ENCODE measurements at regions not wholly inside any gene's neighbourhood (a gene's known extent, or its start where the extent isn't known, plus 50 kb on each side); places are given as distances from the start of the nearest gene placed in this dataset.

DNA sequence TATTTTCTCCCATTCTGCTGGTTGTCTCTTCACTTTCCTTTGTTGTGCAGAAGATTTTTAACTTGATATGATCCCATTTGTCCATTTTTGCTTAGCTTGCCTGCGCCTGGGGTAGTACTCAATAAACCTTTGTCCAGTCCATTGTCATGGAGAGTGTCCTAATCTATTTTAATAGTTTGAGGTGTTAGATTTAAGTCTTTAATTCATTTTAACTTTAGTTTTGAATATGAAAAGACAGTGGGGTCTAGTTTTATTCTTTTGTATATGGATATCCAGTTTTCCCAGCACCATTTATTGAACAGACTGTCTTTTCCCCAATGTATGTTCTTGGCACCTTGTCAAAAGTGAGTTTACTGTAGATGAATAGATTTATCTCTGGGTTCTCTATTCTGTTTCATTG lies 76.0 kb upstream of the ITM2A start:
- Mint-ChIP-seq H3K4me3 (no peak overlapping the region), H3K9me3 (no peaks in the 10 kb centered on the region), H3K27me3 (ENCODE audit: low read depth) (no peaks in the 10 kb centered on the region), H3K27ac (no peak overlapping the region), H3K36me3 (no peaks in the 10 kb centered on the region), H3K4me1 (no peaks in the 10 kb centered on the region)
- ChIA-PET POLR2A (no interaction called here), CTCF (no interaction called here)
- TF ChIP-seq, protein P1, sequence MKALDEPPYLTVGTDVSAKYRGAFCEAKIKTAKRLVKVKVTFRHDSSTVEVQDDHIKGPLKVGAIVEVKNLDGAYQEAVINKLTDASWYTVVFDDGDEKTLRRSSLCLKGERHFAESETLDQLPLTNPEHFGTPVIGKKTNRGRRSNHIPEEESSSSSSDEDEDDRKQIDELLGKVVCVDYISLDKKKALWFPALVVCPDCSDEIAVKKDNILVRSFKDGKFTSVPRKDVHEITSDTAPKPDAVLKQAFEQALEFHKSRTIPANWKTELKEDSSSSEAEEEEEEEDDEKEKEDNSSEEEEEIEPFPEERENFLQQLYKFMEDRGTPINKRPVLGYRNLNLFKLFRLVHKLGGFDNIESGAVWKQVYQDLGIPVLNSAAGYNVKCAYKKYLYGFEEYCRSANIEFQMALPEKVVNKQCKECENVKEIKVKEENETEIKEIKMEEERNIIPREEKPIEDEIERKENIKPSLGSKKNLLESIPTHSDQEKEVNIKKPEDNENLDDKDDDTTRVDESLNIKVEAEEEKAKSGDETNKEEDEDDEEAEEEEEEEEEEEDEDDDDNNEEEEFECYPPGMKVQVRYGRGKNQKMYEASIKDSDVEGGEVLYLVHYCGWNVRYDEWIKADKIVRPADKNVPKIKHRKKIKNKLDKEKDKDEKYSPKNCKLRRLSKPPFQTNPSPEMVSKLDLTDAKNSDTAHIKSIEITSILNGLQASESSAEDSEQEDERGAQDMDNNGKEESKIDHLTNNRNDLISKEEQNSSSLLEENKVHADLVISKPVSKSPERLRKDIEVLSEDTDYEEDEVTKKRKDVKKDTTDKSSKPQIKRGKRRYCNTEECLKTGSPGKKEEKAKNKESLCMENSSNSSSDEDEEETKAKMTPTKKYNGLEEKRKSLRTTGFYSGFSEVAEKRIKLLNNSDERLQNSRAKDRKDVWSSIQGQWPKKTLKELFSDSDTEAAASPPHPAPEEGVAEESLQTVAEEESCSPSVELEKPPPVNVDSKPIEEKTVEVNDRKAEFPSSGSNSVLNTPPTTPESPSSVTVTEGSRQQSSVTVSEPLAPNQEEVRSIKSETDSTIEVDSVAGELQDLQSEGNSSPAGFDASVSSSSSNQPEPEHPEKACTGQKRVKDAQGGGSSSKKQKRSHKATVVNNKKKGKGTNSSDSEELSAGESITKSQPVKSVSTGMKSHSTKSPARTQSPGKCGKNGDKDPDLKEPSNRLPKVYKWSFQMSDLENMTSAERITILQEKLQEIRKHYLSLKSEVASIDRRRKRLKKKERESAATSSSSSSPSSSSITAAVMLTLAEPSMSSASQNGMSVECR (CRISPR knock-in tag; IDR thresholded peaks at IDR 0.05; ENCODE audit: borderline replicate concordance) = no peak
- TF ChIP-seq KAT7 (CRISPR knock-in tag; IDR thresholded peaks at IDR 0.05; ENCODE audit: borderline replicate concordance) (no peak), NFE2L1 (CRISPR knock-in tag; IDR thresholded peaks at IDR 0.05) (no peak), NFATC4 (CRISPR knock-in tag; IDR thresholded peaks at IDR 0.05) (no peak), TEAD4 (CRISPR knock-in tag; IDR thresholded peaks at IDR 0.05) (no peak), GRHL2 (CRISPR knock-in tag; IDR thresholded peaks at IDR 0.05; ENCODE audit: insufficient replicate concordance, severe bottlenecking) (no peak), FOXJ3 (CRISPR knock-in tag; IDR thresholded peaks at IDR 0.05; ENCODE audit: borderline replicate concordance) (no peak), SMAD4 (CRISPR knock-in tag; IDR thresholded peaks at IDR 0.05) (no peak), PRRX2 (CRISPR knock-in tag; IDR thresholded peaks at IDR 0.05) (no peak), ZNF396 (CRISPR knock-in tag; IDR thresholded peaks at IDR 0.05; ENCODE audit: borderline replicate concordance) (no peak), ZNF121 (CRISPR knock-in tag; IDR thresholded peaks at IDR 0.05) (no peak), CREM (CRISPR knock-in tag; IDR thresholded peaks at IDR 0.05) (no peak)
- TF ChIP-seq, protein P2, sequence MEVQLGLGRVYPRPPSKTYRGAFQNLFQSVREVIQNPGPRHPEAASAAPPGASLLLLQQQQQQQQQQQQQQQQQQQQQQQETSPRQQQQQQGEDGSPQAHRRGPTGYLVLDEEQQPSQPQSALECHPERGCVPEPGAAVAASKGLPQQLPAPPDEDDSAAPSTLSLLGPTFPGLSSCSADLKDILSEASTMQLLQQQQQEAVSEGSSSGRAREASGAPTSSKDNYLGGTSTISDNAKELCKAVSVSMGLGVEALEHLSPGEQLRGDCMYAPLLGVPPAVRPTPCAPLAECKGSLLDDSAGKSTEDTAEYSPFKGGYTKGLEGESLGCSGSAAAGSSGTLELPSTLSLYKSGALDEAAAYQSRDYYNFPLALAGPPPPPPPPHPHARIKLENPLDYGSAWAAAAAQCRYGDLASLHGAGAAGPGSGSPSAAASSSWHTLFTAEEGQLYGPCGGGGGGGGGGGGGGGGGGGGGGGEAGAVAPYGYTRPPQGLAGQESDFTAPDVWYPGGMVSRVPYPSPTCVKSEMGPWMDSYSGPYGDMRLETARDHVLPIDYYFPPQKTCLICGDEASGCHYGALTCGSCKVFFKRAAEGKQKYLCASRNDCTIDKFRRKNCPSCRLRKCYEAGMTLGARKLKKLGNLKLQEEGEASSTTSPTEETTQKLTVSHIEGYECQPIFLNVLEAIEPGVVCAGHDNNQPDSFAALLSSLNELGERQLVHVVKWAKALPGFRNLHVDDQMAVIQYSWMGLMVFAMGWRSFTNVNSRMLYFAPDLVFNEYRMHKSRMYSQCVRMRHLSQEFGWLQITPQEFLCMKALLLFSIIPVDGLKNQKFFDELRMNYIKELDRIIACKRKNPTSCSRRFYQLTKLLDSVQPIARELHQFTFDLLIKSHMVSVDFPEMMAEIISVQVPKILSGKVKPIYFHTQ (CRISPR knock-in tag; IDR thresholded peaks at IDR 0.05) = no peak
- TF ChIP-seq, protein P3, sequence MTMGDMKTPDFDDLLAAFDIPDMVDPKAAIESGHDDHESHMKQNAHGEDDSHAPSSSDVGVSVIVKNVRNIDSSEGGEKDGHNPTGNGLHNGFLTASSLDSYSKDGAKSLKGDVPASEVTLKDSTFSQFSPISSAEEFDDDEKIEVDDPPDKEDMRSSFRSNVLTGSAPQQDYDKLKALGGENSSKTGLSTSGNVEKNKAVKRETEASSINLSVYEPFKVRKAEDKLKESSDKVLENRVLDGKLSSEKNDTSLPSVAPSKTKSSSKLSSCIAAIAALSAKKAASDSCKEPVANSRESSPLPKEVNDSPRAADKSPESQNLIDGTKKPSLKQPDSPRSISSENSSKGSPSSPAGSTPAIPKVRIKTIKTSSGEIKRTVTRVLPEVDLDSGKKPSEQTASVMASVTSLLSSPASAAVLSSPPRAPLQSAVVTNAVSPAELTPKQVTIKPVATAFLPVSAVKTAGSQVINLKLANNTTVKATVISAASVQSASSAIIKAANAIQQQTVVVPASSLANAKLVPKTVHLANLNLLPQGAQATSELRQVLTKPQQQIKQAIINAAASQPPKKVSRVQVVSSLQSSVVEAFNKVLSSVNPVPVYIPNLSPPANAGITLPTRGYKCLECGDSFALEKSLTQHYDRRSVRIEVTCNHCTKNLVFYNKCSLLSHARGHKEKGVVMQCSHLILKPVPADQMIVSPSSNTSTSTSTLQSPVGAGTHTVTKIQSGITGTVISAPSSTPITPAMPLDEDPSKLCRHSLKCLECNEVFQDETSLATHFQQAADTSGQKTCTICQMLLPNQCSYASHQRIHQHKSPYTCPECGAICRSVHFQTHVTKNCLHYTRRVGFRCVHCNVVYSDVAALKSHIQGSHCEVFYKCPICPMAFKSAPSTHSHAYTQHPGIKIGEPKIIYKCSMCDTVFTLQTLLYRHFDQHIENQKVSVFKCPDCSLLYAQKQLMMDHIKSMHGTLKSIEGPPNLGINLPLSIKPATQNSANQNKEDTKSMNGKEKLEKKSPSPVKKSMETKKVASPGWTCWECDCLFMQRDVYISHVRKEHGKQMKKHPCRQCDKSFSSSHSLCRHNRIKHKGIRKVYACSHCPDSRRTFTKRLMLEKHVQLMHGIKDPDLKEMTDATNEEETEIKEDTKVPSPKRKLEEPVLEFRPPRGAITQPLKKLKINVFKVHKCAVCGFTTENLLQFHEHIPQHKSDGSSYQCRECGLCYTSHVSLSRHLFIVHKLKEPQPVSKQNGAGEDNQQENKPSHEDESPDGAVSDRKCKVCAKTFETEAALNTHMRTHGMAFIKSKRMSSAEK (CRISPR knock-in tag; IDR thresholded peaks at IDR 0.05; ENCODE audit: borderline replicate concordance) = no peak
- TF ChIP-seq, protein P4, sequence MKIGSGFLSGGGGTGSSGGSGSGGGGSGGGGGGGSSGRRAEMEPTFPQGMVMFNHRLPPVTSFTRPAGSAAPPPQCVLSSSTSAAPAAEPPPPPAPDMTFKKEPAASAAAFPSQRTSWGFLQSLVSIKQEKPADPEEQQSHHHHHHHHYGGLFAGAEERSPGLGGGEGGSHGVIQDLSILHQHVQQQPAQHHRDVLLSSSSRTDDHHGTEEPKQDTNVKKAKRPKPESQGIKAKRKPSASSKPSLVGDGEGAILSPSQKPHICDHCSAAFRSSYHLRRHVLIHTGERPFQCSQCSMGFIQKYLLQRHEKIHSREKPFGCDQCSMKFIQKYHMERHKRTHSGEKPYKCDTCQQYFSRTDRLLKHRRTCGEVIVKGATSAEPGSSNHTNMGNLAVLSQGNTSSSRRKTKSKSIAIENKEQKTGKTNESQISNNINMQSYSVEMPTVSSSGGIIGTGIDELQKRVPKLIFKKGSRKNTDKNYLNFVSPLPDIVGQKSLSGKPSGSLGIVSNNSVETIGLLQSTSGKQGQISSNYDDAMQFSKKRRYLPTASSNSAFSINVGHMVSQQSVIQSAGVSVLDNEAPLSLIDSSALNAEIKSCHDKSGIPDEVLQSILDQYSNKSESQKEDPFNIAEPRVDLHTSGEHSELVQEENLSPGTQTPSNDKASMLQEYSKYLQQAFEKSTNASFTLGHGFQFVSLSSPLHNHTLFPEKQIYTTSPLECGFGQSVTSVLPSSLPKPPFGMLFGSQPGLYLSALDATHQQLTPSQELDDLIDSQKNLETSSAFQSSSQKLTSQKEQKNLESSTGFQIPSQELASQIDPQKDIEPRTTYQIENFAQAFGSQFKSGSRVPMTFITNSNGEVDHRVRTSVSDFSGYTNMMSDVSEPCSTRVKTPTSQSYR (CRISPR knock-in tag; IDR thresholded peaks at IDR 0.05) = no peak
- TF ChIP-seq, protein P5, sequence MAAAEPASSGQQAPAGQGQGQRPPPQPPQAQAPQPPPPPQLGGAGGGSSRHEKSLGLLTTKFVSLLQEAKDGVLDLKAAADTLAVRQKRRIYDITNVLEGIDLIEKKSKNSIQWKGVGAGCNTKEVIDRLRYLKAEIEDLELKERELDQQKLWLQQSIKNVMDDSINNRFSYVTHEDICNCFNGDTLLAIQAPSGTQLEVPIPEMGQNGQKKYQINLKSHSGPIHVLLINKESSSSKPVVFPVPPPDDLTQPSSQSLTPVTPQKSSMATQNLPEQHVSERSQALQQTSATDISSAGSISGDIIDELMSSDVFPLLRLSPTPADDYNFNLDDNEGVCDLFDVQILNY (CRISPR knock-in tag; IDR thresholded peaks at IDR 0.05) = no peak
- TF ChIP-seq, protein P6, sequence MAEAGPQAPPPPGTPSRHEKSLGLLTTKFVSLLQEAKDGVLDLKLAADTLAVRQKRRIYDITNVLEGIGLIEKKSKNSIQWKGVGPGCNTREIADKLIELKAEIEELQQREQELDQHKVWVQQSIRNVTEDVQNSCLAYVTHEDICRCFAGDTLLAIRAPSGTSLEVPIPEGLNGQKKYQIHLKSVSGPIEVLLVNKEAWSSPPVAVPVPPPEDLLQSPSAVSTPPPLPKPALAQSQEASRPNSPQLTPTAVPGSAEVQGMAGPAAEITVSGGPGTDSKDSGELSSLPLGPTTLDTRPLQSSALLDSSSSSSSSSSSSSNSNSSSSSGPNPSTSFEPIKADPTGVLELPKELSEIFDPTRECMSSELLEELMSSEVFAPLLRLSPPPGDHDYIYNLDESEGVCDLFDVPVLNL (CRISPR knock-in tag; IDR thresholded peaks at IDR 0.05; ENCODE audit: borderline replicate concordance, low read depth) = no peak
- DNase-seq (ENCODE audit: low spot score) (no peak), ATAC-seq (no peak)

All from WTC11 (cell line).